Eye (tissue), 1 donor: ENCODE measurements at regions not wholly inside any gene's neighbourhood (a gene's known extent, or its start where the extent isn't known, plus 50 kb on each side); places are given as distances from the start of the nearest gene placed in this dataset.
"Not testable (repeated sequence)": the region's sequence is repeated elsewhere in the genome, so short reads cannot be mapped to it uniquely, and the experiment has no call there.

Source experiments
- DNase-seq: peaks from one replicate; pipeline ENCODE4 v3.0.0-alpha.2; 2015

GRCh38 chr1:100629391-100629790 lies 90.2 kb upstream of the VCAM1 start:
- DNase-seq, result no peak

GRCh38 chr1:100631015-100631551 lies 88.5 kb upstream of the VCAM1 start:
- DNase-seq, result peak; percentile 21

GRCh38 chr1:100642826-100643225 lies 76.7 kb upstream of the VCAM1 start:
- DNase-seq, result no peak

- no peak for DNase-seq
These were observed 75.9 kb upstream of the VCAM1 start for GRCh38 chr1:100643471-100644196.

GRCh38 chr1:100646001-100646400 lies 73.5 kb upstream of the VCAM1 start:
- no peak for DNase-seq

- no peak for DNase-seq
These were observed 70.4 kb upstream of the VCAM1 start for GRCh38 chr1:100649146-100649545.

GRCh38 chr1:100657876-100658715 lies 61.4 kb upstream of the VCAM1 start:
- no peak for DNase-seq

GRCh38 chr1:100658716-100659026 lies 60.9 kb upstream of the VCAM1 start:
- DNase-seq, result no peak

GRCh38 chr1:100661176-100661575 lies 58.4 kb upstream of the VCAM1 start:
- DNase-seq, result no peak

- not testable (repeated sequence) for DNase-seq
These were observed 51.0 kb upstream of the VCAM1 start for GRCh38 chr1:100668494-100668893.
